ENCODE measurements at regions not wholly inside any gene's neighbourhood (a gene's known extent, or its start where the extent isn't known, plus 50 kb on each side); places are given as distances from the start of the nearest gene placed in this dataset.
A peak's percentile ranks its signal among the peaks of the same experiment; 100 is the strongest.

GRCh38 chr1:67991546-67991945 lies 58.9 kb downstream of the DIRAS3 start:
- DNase-seq (ENCODE audit: low spot score) = no peak

DNA sequence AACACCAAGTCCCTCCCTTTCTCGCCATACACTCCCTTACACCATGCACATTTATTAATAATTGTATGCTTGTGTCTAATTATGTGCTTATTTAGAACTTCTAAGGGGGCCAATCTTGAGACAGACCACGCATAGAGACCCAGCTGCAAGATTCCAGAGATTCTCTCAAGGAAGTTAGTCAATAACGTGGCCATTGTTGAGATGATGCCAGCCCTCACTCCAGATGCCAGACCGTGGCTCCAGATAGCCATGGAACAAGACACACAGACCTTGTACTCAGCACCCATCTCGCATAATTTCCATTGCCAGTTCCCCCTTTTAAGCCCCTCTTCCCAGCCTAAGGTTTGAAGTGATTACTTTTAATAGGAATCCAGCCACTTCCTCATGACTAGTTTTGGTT lies 62.4 kb downstream of the DIRAS3 start:
- DNase-seq (ENCODE audit: low spot score) = no peak

- no peak for DNase-seq (ENCODE audit: low spot score)
Measured at GRCh38 chr1:67987046-67987799, 63.2 kb downstream of the DIRAS3 start.

- no peak for DNase-seq (ENCODE audit: low spot score)
Measured at GRCh38 chr1:67983867-67984266, 66.6 kb downstream of the DIRAS3 start.

DNA sequence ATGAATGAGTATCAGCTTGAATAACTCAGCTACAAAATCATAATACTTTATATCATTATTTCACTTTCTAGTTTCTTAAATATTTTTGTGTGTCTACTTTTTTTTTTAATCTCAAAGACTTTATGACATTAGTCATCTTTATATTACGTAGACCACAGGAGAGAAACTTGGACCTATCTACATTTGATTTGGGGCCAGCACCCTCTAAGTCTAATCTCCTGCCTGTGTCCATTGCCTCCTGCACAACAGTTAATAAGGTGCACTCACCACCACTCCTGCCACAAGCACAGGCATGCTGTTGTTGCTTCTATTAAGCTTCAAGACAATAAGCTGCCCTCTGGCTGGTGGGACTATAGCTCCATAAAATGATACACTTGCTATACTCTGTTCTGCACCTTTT lies 70.4 kb downstream of the DIRAS3 start:
- DNase-seq (ENCODE audit: low spot score) = no peak

DNA sequence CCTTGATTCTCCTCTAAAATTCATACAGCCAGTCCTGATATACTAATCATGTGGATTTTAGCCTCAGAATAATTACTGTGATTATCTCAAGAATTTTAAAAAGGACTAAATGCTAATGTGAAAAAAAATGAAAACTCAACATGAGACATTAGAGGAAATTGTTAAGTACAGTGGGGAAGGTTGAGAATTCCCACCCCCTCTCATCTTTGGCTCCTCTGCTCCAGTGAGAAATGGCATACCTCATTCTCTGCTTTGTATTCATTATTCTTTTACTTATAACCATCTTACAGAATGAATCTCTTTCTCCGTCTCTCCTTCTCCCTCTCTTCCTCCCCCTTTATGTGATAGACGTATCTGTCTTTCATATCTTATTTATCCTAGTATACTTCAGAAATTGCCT lies 70.9 kb downstream of the DIRAS3 start:
- no peak for DNase-seq (ENCODE audit: low spot score)

GRCh38 chr1:67978890-67979516 lies 71.4 kb downstream of the DIRAS3 start:
- no peak for DNase-seq (ENCODE audit: low spot score)

DNA sequence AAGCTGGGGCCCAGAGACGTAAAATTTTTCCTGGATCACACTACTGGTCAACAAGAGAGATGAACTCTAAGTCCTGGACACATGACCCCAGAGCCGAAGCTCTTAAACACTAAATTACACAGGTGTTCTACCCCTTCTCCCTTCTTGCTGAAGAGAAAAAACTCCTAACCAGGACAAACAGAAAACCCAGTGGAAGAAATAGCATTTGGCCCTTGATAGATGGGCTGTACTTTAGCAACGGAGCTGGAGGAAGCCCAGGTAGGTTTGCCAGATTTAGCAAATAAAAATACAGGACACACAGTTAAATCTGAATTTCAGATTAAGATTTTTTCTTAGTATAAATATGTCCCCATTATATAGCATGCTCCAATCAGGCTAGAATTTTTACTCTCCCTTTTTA lies 72.7 kb downstream of the DIRAS3 start:
- no peak for DNase-seq (ENCODE audit: low spot score)

DNA sequence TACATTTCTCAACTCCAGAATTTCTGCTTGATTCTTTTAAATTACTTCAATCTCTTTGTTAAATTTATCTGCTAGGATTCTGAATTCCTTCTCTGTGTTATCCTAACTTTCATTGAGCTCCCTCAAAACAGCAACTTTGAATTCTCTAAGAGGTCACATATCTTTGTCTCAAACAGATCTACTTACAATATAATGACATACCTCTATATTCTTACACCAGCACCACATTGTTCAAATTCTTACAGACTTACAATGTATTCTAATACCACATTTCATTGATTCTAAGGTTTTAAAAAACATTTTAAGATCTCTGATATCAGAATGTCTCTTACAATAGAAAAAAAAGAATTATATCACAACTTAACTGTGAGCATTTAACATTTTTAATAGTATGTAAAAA lies 77.4 kb downstream of the DIRAS3 start:
- DNase-seq (ENCODE audit: low spot score) = no peak

DNA sequence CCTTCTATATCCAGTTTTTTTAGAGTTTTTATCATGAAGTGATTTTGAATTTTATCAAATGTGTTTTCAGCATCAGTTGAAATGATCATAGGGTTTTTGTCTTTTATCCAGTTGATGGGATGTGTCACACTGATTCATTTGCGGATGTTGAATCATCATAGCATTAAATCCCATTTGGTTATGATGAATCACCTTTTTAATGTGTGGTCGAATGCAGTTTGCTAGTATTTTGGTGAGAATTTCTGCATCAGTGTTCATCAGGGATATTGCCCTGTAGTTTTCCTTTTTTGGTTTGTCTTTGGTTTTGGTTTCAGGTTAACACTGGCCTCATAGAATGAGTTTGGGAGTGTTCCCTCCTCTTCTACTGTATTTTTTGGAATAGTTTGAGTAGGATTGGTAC lies 80.3 kb downstream of the DIRAS3 start:
- DNase-seq (ENCODE audit: low spot score) = no peak

GRCh38 chr1:67969446-67969845 lies 81.0 kb downstream of the DIRAS3 start:
- no peak for DNase-seq (ENCODE audit: low spot score)

DNA sequence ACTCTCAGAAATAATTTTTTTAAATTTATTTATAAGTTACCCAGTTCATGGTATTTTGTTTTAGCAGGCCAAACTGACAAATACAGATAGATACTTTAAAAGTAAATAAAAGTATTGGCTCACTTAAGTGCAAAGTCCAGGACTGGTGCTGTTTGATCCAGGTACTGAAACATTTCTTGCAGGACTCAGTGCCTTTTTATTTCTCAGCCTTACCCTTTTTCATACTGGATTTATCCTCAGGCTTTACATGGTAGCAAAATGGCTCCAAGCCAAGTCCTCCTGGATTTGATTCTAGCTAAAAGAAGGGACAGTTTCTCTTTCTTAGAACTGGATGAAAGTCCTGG lies 83.8 kb downstream of the DIRAS3 start:
- DNase-seq (ENCODE audit: low spot score) = no peak

DNA sequence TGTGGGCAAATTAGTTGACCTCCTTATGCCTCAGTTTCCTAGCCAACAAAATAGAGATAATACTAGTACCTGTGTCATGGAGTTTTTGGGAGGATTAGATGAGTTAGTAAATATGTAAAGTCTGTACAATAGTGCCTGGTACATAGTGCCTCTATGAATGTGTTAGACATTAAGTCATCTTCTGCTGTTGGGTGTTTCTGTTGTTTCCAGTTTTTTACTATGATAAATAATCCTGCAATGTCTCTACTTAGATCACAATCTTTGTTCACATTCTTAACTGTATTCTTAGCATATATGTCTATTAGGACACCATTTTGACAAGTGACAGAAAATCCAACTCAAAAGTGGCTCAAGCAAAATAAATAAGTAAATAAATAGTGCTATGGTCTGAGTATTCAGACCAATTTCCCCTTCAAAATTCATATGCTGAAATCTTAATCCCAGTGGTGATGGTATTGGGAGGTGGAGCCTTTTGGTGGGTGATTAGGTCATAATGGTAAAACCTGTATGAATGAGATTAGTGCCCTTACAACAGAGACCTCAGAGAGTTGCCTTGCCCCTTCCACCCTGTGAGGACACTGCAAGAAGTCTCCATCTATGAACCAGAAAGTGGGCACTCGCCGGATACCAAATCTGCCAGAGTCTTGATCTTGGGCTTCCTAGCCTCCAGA lies 84.3 kb downstream of the DIRAS3 start:
- no peak for DNase-seq (ENCODE audit: low spot score)

DNA sequence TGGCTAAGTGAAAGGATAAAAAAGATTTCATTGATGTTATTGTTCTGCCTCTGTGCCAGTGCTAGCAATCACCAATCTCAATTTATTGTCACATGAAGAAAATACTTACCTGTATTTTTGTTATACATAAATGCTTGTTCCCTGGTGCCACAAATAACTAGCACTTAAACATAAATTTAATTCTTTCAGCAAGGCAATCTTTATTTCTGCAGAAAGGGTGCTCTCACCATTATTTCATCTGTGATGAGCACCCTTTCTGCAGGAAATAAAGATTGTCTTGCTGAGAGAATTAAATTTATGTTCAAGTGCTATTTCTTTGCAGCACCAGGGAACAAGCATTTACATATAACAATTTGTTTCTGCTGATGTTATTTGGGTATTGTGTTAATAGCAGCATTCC lies 87.2 kb downstream of the DIRAS3 start:
- DNase-seq (ENCODE audit: low spot score) = no peak

GRCh38 chr1:67960766-67961165 lies 89.7 kb downstream of the DIRAS3 start:
- peak; percentile 30 for DNase-seq (ENCODE audit: low spot score)

GRCh38 chr1:67958472-67958871 lies 92.0 kb downstream of the DIRAS3 start:
- DNase-seq (ENCODE audit: low spot score) = no peak

- peak; percentile 92 for DNase-seq (ENCODE audit: low spot score)
Measured at GRCh38 chr1:67957066-67957465, 93.4 kb downstream of the DIRAS3 start.

DNA sequence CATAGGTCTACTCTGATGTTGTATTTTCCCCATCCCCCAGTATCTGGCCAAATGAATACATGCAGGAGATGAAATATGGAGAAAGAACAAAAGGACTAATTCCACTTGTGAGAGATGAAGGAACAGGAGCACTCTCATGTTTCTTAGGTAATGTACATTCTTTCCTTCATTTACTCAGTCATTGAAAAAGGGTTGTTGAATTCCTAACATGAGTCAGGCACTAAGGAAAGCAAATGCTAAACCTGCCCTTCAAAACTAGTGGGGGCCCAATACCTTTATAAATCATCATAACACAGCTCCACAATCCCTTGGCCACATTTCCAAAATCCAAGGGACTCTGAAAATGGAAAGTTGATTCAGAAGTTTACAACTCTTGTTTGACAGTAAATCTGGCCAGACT lies 94.3 kb downstream of the DIRAS3 start:
- no peak for DNase-seq (ENCODE audit: low spot score)

DNA sequence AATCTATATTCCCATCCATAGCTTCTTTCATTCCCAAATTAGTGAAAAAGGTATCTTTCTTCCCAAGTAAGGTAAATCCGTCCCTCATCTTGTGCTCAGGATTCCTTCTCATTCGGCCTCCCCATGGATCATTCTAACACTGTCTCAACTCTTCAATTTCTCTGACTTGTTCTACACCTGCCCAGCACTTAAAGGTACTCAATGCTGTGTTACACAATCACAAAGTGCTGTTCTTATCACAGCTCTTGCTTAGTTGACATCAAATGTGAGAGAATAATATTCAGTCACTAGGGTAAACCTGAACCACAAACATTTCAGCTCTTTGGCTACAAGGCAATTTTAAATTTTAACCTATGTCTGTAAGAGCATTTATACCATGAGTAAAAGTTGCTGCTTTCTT lies 94.8 kb downstream of the DIRAS3 start:
- no peak for DNase-seq (ENCODE audit: low spot score)

GRCh38 chr1:67953301-67953700 lies 97.1 kb downstream of the DIRAS3 start:
- DNase-seq (ENCODE audit: low spot score) = no peak

DNA sequence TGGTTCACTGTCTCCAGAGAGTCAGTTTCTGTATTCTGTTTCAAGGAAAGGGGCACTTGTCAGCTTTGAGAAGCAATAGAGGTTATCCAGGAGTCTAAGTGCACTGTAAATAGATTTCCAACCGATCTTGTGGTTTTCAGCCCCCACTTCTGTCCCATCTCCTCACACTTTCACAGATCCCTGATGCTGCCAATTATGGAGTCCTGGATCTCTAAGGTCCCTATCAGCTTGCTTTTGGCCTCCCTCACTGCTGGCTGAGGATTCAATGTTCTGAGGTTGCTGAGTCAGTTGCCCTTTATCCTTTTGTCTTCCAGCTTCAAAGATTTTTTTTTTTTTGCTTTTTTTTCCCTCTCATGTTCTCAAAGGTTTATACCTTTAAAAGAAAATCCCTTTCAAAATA lies 98.4 kb downstream of the DIRAS3 start:
- peak; percentile 86 for DNase-seq (ENCODE audit: low spot score)

DNA sequence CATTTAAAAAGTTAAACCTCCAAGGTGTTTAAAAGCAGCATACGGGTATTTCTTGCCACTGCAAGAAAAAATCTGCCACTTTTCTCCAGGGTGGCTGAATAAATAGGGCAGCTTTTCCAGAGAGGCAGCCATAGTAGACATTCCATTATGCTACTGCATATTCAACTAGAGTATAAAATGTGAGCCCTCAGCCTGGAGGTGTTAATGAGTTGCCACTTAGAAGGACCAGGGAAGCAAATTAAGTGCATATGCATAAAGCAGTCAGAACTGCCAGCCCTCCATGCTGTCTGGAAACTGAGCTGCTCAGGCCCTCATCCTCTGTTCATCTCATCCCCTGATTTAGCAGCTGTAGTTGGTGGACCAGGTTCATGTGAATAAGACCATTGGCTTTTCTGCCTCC lies 99.4 kb downstream of the DIRAS3 start:
- DNase-seq (ENCODE audit: low spot score) = no peak
